SKM-1 (cell line): ENCODE measurements at regions not wholly inside any gene's neighbourhood (a gene's known extent, or its start where the extent isn't known, plus 50 kb on each side); places are given as distances from the start of the nearest gene placed in this dataset.

Experiments
- DNase-seq: peaks from one replicate; lab custom pipeline; 2025; ENCODE audit not compliant: unreplicated experiment; lab: John Stamatoyannopoulos, UW

- peak; percentile 95 for DNase-seq
Observed at GRCh38 chr1:235011599-235012435, 116.8 kb downstream of the TOMM20 start.

GRCh38 chr1:235011064-235011598 is 117.5 kb downstream of the TOMM20 start:
- DNase-seq, result no peak

DNA sequence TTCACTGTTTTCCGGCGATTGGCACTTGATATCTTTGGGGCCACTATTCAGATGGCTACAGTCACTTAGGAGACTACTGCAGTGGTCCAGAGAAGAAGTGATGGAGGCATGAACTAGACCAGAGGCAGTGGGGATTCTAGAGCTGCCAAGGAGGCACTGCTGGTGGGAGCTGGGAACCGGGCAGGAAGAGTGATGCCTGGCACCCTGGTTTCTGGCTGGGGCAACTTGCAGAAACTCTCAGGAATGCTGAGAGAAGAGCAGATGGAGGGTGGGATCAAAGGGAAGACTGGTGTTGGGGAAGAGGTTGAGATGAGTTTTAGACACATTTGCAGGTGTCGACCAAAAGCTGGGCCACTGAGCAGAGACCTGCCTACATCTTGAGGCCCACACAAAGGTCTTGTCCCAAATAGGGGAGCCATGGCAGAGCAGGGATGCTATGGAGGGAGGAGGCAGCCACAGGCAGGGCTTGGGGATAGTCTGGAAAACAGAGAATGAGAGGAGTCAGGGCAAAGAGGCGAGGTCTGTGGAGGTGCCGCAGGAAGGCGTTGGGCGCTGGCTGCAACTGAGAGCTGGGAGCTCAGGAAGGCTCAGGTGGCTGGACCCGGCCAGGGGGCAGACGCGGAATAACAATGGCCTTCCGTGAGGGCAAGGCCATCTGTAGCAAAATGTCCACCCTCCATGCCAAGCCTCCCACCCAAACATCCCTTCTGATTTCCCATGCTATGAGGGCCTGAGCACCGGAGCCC is 118.9 kb downstream of the TOMM20 start:
- no peak for DNase-seq

GRCh38 chr1:235009074-235009473 is 119.6 kb downstream of the TOMM20 start:
- DNase-seq, result no peak

- no peak for DNase-seq
Observed at GRCh38 chr1:235008239-235008638, 120.4 kb downstream of the TOMM20 start.

GRCh38 chr1:235006816-235007215 is 121.8 kb downstream of the TOMM20 start:
- DNase-seq, result no peak

DNA sequence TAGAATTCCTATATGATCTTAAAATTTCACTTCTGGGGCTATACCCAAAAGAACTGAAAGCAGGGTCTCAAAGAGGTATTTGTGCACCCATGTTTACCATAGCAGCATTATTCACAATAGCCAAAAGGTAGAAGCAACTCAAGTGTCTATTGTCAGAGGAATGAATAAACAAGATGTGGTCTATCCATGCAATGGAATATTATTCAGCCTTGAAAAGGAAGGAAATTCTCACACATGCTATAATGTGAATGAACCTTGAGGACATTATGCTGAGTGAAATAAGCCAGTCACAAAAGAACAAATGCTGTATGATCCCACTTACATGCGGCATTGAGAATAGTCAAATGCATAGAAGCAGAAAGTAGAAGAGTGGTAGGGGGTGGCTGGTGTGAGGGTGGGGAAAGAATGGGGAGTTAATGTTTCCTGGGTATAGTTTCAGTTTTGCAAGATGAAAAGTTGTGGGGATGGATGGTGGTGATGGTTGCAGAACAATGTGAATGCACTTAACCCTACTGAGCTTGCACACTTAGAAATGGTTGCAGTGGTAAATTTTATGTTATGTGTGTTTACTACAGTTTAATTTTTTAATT is 122.4 kb downstream of the TOMM20 start:
- no peak for DNase-seq

- DNase-seq, result no peak
Observed at GRCh38 chr1:235004840-235005391, 123.7 kb downstream of the TOMM20 start.

- DNase-seq, result no peak
Observed at GRCh38 chr1:235004276-235004675, 124.4 kb downstream of the TOMM20 start.

DNA sequence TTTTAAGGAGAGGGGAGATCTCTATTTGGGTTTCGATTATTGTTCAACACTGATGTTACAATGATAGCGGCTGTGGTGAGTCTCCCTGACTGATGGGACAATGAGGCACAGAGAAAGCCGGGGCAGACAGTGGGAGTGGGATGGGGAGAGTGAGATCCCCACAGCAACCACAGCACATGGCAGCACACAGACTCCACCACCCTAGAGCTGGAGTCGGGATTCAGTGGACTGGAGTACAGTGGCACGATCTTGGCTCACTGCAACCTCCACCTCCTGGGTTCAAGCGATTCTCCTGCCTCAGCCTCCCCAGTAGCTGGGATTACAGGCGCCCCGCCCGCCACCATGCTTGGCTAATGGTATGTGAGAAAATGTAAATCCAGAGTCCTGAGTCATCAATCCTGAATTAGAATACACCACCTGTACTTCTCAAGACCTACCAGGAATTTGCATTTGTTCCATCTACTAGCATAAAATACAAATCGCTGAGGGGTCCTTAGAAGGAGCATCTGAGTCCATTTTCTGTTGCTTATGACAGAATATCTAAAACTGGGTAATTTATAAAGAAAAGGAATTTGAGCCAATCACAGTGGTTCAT is 125.8 kb downstream of the TOMM20 start:
- no peak for DNase-seq

- DNase-seq, result no peak
Observed at GRCh38 chr1:234999513-234999940, 129.1 kb downstream of the TOMM20 start.

DNA sequence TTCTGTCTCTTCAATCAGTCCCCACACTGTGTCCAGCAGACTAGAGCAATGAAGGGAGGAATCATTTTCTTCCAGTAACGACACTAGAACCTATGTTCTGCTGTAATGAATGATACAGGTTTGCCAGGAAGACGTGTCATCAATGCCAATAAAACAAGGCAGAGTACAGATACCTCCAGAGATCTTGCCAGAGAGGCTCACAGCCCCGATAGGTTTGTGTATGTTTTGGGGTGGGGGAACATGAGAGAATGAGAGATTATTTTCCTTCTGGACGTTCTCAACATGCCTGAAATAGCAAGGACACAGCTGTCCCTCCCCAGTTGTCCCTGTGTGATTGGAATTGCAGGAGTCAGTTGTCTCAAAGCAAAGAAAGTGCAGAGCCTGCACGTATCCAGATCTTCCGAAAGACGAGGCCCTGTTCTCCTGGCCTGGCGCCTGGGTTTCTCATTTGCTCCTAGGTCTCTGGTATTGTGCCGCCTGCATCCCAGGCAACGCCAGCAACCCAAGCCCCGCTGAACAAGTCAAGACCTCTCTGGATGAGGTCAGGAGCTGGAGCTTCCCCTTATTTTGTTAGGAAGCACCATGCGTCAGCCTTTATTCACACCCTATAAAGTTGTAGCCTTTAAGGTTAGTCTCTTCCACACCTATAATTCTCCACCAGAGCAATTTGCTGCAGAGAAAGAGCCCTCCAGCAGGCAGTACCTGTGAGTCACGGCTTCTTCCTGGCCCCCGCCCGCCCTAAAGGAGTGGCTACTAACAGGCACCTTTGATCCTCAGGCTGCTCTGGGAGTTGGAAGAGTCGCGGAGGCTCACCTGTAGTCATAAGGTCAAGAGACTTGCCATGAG is 130.5 kb downstream of the TOMM20 start:
- DNase-seq, result no peak

GRCh38 chr1:234997201-234997895 is 131.3 kb downstream of the TOMM20 start:
- DNase-seq, result no peak

DNA sequence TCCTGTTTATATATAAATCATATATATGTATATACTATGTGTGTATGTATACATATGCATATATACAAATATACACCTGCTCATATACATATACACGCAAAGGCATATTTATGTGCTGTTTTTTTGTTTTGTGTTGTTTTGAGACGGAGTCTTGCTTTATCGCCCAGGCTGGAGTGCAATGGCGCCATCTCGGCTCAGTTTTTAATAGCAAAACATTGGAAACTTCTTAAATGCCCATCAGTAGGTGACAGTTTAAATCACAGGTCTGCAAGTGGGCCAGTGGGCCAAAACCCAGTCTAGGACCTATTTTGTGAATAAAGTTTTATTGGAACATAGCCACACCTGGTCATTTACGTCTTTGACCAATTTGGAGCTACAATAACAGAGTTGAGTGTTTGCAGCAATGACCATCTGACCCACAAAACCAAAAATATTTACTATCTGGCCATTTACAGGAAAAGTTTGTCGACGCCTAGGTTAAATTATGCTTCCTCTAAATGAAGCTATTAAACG is 132.3 kb downstream of the TOMM20 start:
- DNase-seq, result no peak

- no peak for DNase-seq
Observed at GRCh38 chr1:234994436-234995295, 134.0 kb downstream of the TOMM20 start.

- DNase-seq, result no peak
Observed at GRCh38 chr1:234992065-234992464, 136.6 kb downstream of the TOMM20 start.

DNA sequence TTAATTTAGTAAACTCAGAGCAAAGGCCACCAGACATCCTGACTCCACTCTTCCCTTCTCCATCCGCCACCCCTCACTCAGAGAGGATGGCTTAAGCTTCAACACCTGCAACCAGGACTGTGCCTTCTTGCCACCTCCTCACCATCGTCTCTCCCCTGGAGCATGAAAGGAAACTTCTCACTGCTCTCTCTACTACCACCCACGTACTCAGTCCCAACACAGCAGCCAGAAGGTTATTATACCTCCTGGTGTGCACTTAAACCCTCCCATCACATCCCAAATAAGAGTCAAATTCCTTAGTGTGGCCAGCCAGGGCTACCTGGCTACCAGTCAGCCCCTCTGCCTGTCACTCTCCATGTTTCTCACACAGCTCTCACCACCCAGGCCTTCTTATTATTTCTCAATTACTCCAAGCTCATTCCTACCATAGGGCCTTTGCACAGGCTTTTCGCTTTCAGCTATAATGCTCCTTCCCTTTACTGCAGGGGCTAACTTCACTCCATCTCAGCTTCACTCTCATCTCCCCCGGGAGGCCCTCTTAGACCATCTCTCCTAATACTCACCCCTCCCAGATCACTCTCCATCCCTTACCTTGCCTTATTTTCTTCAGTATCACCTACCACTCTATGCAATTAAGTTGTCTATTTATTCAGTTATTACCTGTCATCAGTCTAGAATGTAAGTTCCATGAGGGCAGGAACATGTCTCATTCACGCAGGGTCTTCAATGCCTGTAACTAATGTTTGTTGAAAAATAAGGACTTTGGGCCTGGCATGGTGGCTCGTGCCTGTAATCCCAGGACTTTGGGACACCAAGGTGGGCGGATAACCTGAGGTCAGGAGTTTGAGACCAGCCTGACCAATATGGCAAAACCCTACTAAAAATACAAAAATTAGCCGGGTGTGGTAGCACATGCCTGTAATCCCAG is 137.5 kb downstream of the TOMM20 start:
- DNase-seq, result no peak
